ENCODE measurements at regions not wholly inside any gene's neighbourhood (a gene's known extent, or its start where the extent isn't known, plus 50 kb on each side); places are given as distances from the start of the nearest gene placed in this dataset.

GRCh38 chr11:33624083-33624482 lies 76.5 kb downstream of the C11orf91 start:
- TF ChIP-seq CTCF (conservative IDR thresholded peaks at IDR 0.05; ENCODE audit: low read depth, low read length) (no peak), EZH2 (IDR thresholded peaks at IDR 0.05; ENCODE audit: borderline replicate concordance, low read depth, low read length, poor library complexity, severe bottlenecking) (no peak)

All from A673 (cell line).